Adrenal gland (tissue), 5 donors: ENCODE measurements at regions not wholly inside any gene's neighbourhood (a gene's known extent, or its start where the extent isn't known, plus 50 kb on each side); places are given as distances from the start of the nearest gene placed in this dataset.

Source experiments
- POLR2A ChIP-seq, 2 donors: fragments of 450-650 bp; IDR thresholded peaks; one replicate each; pipeline ENCODE4 v1.6.1; 2017; ENCODE audit warnings: antibody characterized with exemption in 2 of 2, mild to moderate bottlenecking in 2 of 2, moderate library complexity in 1 of 2
- TF ChIP-seq, protein P1 (sequence below), 6 experiments: fragments of 450-650 bp in 4 of 6; fragments of 200-600 bp in 2 of 6; sonication (generic) in 1 of 6; IDR thresholded peaks; 1 replicate in 5 of 6; 2 replicates in 1 of 6; pipeline versions ENCODE4 v1.5.1 to v1.8.0; 2016 to 2021; ENCODE audit warnings: antibody characterized with exemption in 6 of 6, mild to moderate bottlenecking in 2 of 6, moderate library complexity in 1 of 6
- donor health status: DM: no; HTN: no; CAD: no.

DNA sequence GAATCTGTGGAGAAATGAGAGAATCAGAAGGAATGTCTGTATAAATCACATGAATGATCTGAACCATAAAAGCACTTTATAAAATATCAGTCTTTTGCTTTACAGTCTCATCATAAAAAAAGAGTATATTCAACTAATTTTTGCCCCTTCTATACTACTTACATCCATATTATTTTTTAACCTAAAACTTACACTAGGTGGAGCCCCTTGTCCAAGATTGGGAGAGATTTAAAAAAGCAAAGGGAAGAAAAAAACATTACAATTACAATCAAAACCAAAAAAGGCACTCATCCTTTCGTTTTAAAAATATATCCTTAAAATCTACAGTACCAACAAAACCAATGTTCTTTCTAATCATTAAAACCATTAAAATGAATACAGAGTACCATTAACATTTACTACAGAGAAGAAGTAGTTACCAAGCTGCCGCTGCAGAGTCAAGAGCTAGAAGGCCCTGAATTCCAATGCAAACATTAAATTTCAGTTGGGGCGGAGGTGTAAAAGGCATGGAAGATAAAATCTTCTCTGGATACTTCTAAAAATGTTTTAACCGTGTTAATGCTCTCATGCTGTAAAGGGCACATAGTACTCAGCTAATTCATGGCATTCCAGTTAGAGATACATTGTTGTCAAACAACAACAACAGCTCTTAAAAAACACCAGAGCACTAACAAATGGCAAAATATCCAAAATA, 56.7 kb upstream of the EPB41L3 start:
- TF ChIP-seq, protein P1, sequence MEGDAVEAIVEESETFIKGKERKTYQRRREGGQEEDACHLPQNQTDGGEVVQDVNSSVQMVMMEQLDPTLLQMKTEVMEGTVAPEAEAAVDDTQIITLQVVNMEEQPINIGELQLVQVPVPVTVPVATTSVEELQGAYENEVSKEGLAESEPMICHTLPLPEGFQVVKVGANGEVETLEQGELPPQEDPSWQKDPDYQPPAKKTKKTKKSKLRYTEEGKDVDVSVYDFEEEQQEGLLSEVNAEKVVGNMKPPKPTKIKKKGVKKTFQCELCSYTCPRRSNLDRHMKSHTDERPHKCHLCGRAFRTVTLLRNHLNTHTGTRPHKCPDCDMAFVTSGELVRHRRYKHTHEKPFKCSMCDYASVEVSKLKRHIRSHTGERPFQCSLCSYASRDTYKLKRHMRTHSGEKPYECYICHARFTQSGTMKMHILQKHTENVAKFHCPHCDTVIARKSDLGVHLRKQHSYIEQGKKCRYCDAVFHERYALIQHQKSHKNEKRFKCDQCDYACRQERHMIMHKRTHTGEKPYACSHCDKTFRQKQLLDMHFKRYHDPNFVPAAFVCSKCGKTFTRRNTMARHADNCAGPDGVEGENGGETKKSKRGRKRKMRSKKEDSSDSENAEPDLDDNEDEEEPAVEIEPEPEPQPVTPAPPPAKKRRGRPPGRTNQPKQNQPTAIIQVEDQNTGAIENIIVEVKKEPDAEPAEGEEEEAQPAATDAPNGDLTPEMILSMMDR (IDR thresholded peaks at IDR 0.05) = peak; percentile 13 to 80 (median 52)
- no peak for TF ChIP-seq POLR2A (IDR thresholded peaks at IDR 0.05)
